HG03575 (cell line): ENCODE measurements at regions not wholly inside any gene's neighbourhood (a gene's known extent, or its start where the extent isn't known, plus 50 kb on each side); places are given as distances from the start of the nearest gene placed in this dataset.
"Not testable (repeated sequence)": the region's sequence is repeated elsewhere in the genome, so short reads cannot be mapped to it uniquely, and the experiment has no call there.

Source experiments
- ATAC-seq: cut with Tn5 transposase; IDR thresholded peaks from one replicate; pipeline ENCODE4 v1.9.1; 2021; ENCODE audit not compliant: unreplicated experiment, insufficient number of reproducible peaks, low FRiP score; ENCODE audit errors: extremely low read depth

- no peak for ATAC-seq
These were observed 144.5 kb upstream of the FBXO33 start for GRCh38 chr14:39576736-39577135.

DNA sequence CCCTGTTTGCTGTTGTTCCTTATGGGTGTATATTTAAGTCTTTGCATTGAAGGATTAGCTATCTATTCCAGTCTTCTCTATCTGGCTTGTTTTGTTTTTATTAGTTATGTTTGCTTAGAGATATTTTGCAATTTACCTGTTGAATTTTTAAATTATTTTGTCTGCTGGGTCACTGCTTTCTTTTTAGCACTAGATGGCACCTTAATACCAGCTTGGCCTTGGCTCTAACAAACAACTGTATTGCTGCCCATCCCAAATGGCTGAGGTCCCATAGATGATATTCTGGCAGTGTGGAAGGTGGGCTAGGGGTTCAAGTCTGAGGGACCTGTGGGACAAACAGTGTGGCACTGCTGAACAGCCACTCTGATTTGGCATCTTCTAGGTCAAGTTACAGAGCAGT is 144.0 kb upstream of the FBXO33 start:
- no peak for ATAC-seq

- no peak for ATAC-seq
These were observed 136.7 kb upstream of the FBXO33 start for GRCh38 chr14:39568809-39569538.

DNA sequence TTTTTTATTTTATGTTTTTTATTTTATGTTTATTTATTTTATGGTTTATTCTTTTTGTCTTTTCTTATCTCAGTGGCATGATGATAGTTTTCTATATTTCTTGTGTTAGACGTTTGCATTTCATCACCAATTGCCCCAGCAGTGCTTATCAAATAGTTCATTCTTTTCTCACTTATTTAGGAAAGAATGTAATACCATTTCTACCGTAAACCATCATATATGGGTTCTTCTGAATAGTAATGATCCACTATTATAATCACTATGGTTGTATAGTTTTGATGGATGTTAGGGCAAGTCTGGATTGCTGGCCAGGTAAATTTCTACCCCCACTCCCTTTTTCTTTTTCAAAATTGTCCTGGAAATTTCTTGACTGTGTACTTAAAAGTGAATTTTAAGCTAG is 134.6 kb upstream of the FBXO33 start:
- ATAC-seq, result no peak

DNA sequence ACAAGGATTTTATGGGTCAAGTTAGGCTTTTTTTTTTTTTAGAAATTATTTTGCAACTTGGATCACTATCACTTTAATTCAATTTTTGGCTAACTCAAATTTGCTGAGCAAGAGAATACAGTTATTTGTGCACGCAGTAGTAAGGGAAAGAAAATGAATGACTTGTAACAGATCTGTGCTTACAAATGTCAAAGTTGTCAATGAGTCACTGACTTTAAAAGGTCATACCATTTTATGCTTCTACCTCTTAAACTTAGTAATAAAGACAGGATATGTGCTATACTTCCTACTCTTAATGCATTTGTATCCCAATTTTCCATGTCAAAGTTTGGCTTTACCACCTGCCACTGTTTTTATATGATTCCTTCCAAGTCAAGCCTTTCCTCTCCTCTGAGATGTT is 131.1 kb upstream of the FBXO33 start:
- no peak for ATAC-seq

- no peak for ATAC-seq
These were observed 129.9 kb upstream of the FBXO33 start for GRCh38 chr14:39562175-39562574.

- no peak for ATAC-seq
These were observed 126.3 kb upstream of the FBXO33 start for GRCh38 chr14:39558525-39558924.

GRCh38 chr14:39555749-39556148 is 123.5 kb upstream of the FBXO33 start:
- ATAC-seq, result no peak

DNA sequence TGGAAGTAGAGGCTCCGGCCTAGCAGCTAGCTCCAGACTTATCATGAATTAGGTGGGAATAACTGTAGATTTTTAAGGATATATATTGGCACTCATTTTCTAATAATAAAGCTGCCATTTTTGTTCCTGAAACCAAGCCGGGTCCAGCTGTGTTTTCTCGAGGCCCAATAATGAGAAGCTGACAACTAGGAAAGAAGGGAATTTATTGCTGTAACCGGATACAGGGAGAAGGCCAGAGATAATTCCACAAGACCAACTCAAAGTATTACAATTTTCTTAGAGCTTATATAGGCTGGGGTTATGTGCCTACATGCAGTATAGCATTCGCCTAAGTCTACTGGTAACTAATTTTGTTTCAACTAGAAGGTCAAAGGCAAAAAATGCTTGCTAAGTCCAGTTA is 122.3 kb upstream of the FBXO33 start:
- ATAC-seq, result no peak

DNA sequence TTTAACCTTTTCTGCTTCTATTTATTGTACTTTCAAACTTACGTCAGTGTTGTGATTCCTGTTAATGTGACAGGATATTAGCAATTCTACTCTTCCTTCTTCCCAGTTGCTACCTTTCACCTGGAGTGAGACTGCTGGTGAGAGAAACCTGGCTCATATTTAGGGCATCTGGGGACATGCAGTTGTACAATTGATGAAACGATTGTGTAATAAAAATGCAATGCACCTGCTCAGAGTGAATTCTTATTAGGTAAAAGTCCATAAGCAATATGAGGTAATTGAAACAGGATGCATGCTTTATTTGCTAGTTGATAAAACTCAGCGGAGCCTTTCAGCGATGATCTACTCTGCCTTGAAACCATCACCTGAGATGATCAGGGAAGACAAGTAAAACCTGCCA is 116.1 kb upstream of the FBXO33 start:
- ATAC-seq, result no peak

- ATAC-seq, result no peak
These were observed 115.6 kb upstream of the FBXO33 start for GRCh38 chr14:39547845-39548244.

GRCh38 chr14:39505812-39506211 is 73.6 kb upstream of the FBXO33 start:
- ATAC-seq, result no peak

DNA sequence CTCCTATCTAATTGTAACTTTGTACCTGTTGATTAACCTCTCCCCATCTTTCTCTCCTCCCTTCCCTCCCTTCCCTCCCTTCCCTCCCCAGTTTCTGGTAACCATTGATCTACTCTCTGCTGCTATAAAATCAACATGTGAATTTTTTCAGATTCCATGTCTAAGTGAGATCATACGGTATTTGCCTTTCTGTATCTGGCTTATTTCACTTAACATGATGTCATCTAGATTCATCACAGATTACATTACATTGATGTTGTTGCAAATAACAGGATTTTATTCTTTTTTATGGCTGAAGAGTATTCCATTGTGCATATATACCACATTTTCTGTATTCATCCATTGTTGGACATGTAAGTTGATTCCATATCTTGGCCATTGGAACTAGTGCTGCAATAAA is 68.0 kb upstream of the FBXO33 start:
- ATAC-seq, result no peak

GRCh38 chr14:39499514-39499913 is 67.3 kb upstream of the FBXO33 start:
- ATAC-seq, result no peak

DNA sequence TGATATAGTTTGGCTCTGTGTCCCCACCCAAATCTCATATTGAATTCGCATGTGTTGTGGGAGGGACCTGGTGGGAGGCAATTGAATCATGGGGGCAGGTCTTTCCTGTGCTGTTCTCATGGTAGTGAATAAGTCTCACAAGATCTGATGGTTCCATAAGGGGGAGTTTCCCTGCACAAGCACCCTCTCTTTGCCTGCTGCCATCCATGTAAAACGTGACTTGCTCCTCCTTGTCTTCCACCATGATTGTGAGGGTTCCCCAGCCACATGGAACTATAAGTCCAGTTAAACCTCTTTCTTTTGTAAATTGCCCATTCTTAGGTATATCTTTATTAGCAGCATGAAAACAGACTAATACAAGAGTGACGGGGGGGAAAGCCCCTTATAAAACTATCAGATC is 65.4 kb upstream of the FBXO33 start:
- ATAC-seq, result not testable (repeated sequence)

DNA sequence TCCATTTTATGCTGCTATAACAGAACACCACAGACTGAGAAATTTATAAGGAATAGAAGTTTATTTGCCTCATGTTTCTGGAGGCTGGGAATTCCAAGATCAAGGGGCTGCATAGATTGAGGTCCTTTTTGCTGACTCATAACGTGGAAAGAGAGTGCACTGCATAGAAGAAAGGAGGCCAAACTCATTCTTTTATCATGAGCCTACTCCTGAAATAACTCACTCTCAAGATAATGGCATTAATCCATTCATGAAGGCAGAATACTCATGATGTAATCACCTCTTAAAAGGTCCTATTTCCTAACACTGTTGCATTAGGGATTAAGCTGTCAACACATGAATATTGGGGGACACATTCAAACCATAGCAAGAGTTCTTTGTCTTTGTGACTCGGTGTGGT is 60.0 kb upstream of the FBXO33 start:
- ATAC-seq, result no peak

DNA sequence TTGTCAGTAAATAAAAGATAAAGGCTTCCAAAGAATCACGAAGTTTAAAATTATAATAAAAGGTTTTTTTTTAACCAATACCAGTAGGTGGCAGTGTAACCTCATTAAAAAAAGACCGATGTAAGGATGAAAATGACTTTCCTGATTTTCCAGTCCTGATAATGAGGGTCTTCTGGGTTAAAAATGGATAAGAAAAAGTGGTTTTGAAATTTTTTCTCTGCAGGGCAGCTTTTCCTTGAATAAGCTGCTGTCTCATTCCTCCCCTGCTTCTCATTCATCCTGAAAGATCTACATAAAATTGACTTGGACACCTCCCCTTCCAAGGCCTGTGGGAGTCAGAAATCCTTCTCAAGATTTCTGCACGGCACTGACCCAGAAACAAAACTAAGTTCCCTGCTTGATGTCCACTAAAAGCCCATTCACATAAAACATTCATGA is 58.9 kb upstream of the FBXO33 start:
- ATAC-seq, result no peak

GRCh38 chr14:39488600-39488999 is 56.4 kb upstream of the FBXO33 start:
- ATAC-seq, result no peak

DNA sequence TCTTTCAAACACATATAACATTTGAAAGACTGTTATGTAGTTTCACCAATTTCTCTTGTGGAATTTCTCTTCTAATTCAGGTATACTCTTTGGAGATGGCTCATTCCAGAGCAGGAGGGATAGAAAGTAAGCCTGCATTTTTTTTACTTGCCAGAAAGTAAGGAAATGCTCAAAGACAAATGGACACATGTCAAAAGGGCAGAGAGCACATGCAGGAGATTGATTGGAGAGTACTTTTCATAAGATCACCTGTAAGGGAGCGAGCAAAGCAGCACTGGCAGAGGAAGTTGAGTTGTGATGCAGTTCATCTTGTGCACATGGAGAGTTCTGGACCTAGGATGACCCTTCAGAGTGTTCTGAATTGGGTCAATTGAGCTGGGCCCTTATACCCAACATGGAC is 51.4 kb upstream of the FBXO33 start:
- ATAC-seq, result no peak
